Fibroblast of lung (primary cell): ENCODE measurements at regions not wholly inside any gene's neighbourhood (a gene's known extent, or its start where the extent isn't known, plus 50 kb on each side); places are given as distances from the start of the nearest gene placed in this dataset.

Source experiments
- DNase-seq, 2 donors: peaks; one replicate each; pipeline versions ENCODE4 v3.0.0 to v3.0.0-alpha.2; 2010; ENCODE audit warnings: low read depth in 2 of 2
- H2AFZ ChIP-seq: 2 replicates; pipeline ENCODE4 v1.5.1; 2012; ENCODE audit warnings: low read length, control low read depth, inconsistent platforms
- H3K27ac ChIP-seq: 2 replicates; pipeline ENCODE4 v1.5.1; 2011; ENCODE audit warnings: low read length, control low read depth; ENCODE audit not compliant: insufficient read depth
- H3K27me3 ChIP-seq: 2 replicates; pipeline ENCODE4 v1.5.1; 2011; ENCODE audit warnings: mild to moderate bottlenecking, low read length; ENCODE audit not compliant: control insufficient read depth, insufficient read depth
- H3K36me3 ChIP-seq: 2 replicates; pipeline ENCODE4 v1.5.1; 2011; ENCODE audit warnings: low read length; ENCODE audit not compliant: control insufficient read depth, insufficient read depth
- H3K4me1 ChIP-seq: 2 replicates; pipeline ENCODE4 v1.5.1; 2011; ENCODE audit warnings: low read length; ENCODE audit not compliant: control insufficient read depth, insufficient read depth; ENCODE audit errors: extremely low read depth
- H3K4me2 ChIP-seq: 2 replicates; pipeline ENCODE4 v1.5.1; 2011; ENCODE audit warnings: low read length, control low read depth; ENCODE audit not compliant: insufficient read depth; ENCODE audit errors: extremely low read depth
- H3K4me3 ChIP-seq, 4 experiments: fragments of 200-600 bp in 1 of 4; sonication (generic) in 1 of 4; replicated peaks in 1 of 4; 2 replicates each; pipeline ENCODE4 v1.5.1; 2011 to 2016; ENCODE audit warnings: low read length in 4 of 4, low read depth in 3 of 4, mild to moderate bottlenecking in 3 of 4, control low read depth in 2 of 4, inconsistent platforms in 1 of 4, mixed read lengths in 1 of 4; ENCODE audit not compliant: insufficient read depth in 1 of 4; ENCODE audit errors: control extremely low read depth in 1 of 4
- H3K79me2 ChIP-seq: 2 replicates; pipeline ENCODE4 v1.5.1; 2012; ENCODE audit warnings: mild to moderate bottlenecking, low read length, inconsistent platforms; ENCODE audit not compliant: control insufficient read depth, insufficient read depth
- H3K9ac ChIP-seq: 2 replicates; pipeline ENCODE4 v1.5.1; 2011; ENCODE audit warnings: mild to moderate bottlenecking, low read length, control low read depth; ENCODE audit not compliant: insufficient read depth
- H3K9me3 ChIP-seq: 2 replicates; pipeline ENCODE4 v1.5.1; 2012; ENCODE audit warnings: low read depth, low read length; ENCODE audit not compliant: control insufficient read depth, insufficient read depth
- H4K20me1 ChIP-seq: 2 replicates; pipeline ENCODE4 v1.5.1; 2011; ENCODE audit warnings: low read length; ENCODE audit not compliant: control insufficient read depth, insufficient read depth; ENCODE audit errors: extremely low read depth
- EZH2 ChIP-seq: IDR thresholded peaks from 2 replicates; pipeline ENCODE4 v1.5.1; 2012; ENCODE audit warnings: low read length, control low read depth, mild to moderate bottlenecking; ENCODE audit errors: missing control alignments
- TF ChIP-seq, protein P1 (sequence below), 2 donors: IDR thresholded peaks in 1 of 2; conservative IDR thresholded peaks in 1 of 2; 1 replicate in 1 of 2; 2 replicates in 1 of 2; pipeline ENCODE4 v1.5.1; 2011 to 2012; ENCODE audit warnings: low read length in 2 of 2, control low read depth in 1 of 2, inconsistent platforms in 1 of 2, low read depth in 1 of 2, mild to moderate bottlenecking in 1 of 2

DNA sequence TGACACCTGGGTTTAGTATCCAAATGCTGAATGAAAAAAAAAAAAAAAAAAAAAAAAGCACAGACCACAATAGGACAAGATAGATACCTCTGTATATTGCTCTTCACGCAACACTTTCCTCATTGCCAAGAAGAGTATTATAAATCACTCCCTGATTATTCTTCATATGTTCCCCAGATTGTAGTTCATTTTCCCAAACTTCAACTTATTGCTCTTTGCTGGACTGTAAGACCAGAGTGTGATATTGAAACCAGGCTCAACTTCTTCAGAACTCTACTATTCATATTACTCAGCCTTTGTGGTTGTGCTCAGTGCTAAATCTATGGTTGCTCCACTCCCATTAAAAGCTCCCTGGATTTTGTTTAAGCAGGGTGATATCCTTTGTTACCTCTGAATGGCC is 180.4 kb downstream of the NTMT2 start:
- DNase-seq = no peak
- Histone ChIP-seq H3K4me3 (no peak overlapping the region), H3K9ac (no peak overlapping the region), H3K36me3 (no peaks in the 10 kb centered on the region), H3K4me1 (no peaks in the 10 kb centered on the region), H2AFZ (no peak overlapping the region), H3K4me2 (no peak overlapping the region), H3K27ac (no peak overlapping the region), H4K20me1 (no peaks in the 10 kb centered on the region), H3K9me3 (no peaks in the 10 kb centered on the region), H3K27me3 (no peaks in the 10 kb centered on the region), H3K79me2 (no peaks in the 10 kb centered on the region)
- no peak for TF ChIP-seq EZH2
- TF ChIP-seq, protein P1, sequence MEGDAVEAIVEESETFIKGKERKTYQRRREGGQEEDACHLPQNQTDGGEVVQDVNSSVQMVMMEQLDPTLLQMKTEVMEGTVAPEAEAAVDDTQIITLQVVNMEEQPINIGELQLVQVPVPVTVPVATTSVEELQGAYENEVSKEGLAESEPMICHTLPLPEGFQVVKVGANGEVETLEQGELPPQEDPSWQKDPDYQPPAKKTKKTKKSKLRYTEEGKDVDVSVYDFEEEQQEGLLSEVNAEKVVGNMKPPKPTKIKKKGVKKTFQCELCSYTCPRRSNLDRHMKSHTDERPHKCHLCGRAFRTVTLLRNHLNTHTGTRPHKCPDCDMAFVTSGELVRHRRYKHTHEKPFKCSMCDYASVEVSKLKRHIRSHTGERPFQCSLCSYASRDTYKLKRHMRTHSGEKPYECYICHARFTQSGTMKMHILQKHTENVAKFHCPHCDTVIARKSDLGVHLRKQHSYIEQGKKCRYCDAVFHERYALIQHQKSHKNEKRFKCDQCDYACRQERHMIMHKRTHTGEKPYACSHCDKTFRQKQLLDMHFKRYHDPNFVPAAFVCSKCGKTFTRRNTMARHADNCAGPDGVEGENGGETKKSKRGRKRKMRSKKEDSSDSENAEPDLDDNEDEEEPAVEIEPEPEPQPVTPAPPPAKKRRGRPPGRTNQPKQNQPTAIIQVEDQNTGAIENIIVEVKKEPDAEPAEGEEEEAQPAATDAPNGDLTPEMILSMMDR (conservative IDR thresholded peaks at IDR 0.05 in 1 of 2, IDR thresholded peaks at IDR 0.05 in 1 of 2; ENCODE audit: low read depth in 1 of 2, low read length in 2 of 2) = no peak

DNA sequence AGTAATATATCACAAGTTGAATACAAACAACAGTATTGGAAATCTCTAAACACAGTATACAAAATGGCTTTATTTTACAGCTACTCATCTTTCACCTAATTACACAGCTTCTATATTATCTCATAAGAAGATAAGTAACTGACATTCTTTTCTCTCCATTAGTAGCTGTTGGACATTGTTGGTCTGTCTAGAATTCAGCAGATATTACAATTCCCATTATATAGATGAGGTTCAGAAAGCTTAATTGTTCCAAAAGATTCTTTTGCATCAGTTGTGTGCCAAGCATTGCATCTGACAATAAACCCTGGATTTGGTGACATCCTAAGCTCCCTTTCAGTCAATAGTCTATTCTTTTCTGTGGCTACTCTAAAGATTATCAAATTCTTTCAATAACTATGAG is 187.0 kb downstream of the NTMT2 start:
- no peaks in the 10 kb centered on the region for H3K9me3 ChIP-seq
- no peaks in the 10 kb centered on the region for H3K27me3 ChIP-seq
- no peak overlapping the region for H3K9ac ChIP-seq
- no peaks in the 10 kb centered on the region for H3K79me2 ChIP-seq
- no peak overlapping the region for H3K4me2 ChIP-seq
- TF ChIP-seq EZH2 = no peak
- TF ChIP-seq, protein P1 (conservative IDR thresholded peaks at IDR 0.05 in 1 of 2, IDR thresholded peaks at IDR 0.05 in 1 of 2; ENCODE audit: low read depth in 1 of 2, low read length in 2 of 2) = no peak
- no peak overlapping the region for H2AFZ ChIP-seq
- no peaks in the 10 kb centered on the region for H4K20me1 ChIP-seq
- DNase-seq = no peak
- no peak overlapping the region for H3K27ac ChIP-seq
- H3K4me3 ChIP-seq = no peak overlapping the region
- H3K4me1 ChIP-seq = no peaks in the 10 kb centered on the region
- no peaks in the 10 kb centered on the region for H3K36me3 ChIP-seq

DNA sequence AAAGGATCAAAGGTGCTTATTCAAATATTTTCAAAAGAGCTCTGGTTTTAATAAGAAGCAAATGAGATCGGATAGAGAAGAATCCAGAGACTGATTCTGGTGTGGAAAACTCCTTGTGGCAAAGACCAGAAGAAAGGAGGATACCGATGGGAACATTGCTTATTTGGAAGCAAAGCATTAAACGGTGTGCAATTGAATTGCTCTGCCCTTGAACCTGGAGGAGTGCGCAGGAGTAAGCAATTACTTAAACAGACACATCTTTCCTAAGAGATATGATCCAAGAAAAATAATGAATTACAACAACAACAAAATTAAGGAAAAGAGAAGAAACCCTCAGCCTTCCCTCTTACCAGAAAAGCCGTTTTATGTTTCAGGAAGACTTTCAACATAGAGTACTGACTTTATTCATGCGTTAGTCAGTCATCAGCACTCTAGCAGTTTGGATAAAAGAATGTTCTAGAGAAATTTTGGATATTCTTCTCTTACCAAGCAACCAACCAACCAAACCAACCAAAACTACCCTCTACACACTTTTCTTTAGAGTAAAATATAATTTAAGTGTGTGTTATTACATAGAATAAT is 191.7 kb downstream of the NTMT2 start:
- Histone ChIP-seq H3K27me3 (no peaks in the 10 kb centered on the region), H3K4me2 (no peak overlapping the region), H3K27ac (no peak overlapping the region), H3K36me3 (no peaks in the 10 kb centered on the region), H3K9ac (no peak overlapping the region), H2AFZ (no peak overlapping the region), H3K9me3 (no peaks in the 10 kb centered on the region), H3K4me3 (no peak overlapping the region), H4K20me1 (no peaks in the 10 kb centered on the region), H3K79me2 (no peaks in the 10 kb centered on the region), H3K4me1 (no peaks in the 10 kb centered on the region)
- DNase-seq = no peak
- TF ChIP-seq, protein P1 (conservative IDR thresholded peaks at IDR 0.05 in 1 of 2, IDR thresholded peaks at IDR 0.05 in 1 of 2; ENCODE audit: low read depth in 1 of 2, low read length in 2 of 2) = no peak
